ENCODE measurements at regions not wholly inside any gene's neighbourhood (a gene's known extent, or its start where the extent isn't known, plus 50 kb on each side); places are given as distances from the start of the nearest gene placed in this dataset.

DNA sequence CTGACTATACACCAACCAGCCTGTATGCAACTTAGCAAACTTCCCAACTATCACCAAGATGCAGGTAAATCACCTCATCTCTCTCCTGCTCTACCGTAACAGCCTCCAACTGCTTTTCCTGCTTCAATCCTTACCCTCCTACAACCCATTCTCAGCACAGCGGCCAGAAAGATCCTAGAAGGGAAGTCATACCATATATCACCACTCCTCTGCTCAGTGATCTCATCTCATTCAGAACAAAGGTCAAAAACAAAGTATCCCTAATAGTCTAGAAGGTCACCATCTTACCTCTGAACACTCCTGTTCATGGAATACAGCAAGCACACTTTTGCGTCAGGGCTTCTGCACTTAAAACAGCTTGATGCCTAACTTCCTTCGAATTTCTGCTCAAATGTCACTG, 62.2 kb upstream of the RNF38 start:
- TF ChIP-seq CTCF (IDR thresholded peaks at IDR 0.05) (no peak), ZFX (IDR thresholded peaks at IDR 0.05; ENCODE audit: borderline replicate concordance) (no peak)

All from 22Rv1 (cell line).